A673 (cell line): ENCODE measurements at regions not wholly inside any gene's neighbourhood (a gene's known extent, or its start where the extent isn't known, plus 50 kb on each side); places are given as distances from the start of the nearest gene placed in this dataset.

ENCODE experiments used
- BruUV-seq: library from RNA; stranded (reverse); fragments of 400-500 nt; replicated peaks from 2 replicates; lab custom pipeline; 2021; lab: Mats Ljungman, UMichigan
- CTCF ChIA-PET: fragments of 300-600 bp; sonication (Branson Sonifier 250); formaldehyde crosslinking; loops from one replicate; lab custom pipeline; 2022; ENCODE audit warnings: antibody characterized with exemption; lab: Charles Lee
- POLR2A ChIA-PET: fragments of 300-600 bp; sonication (Branson Sonifier 250); formaldehyde crosslinking; loops from one replicate; lab custom pipeline; 2022; ENCODE audit warnings: antibody characterized with exemption; ENCODE audit not compliant: low non-redundant PET; lab: Charles Lee
- DNase-seq: peaks from one replicate; pipeline ENCODE4 v3.0.0-alpha.2; 2015; ENCODE audit warnings: low spot score
- H3K27ac ChIP-seq: fragments of 200-600 bp; sonication (generic); 2 replicates; pipeline ENCODE4 v1.5.1; 2016; ENCODE audit warnings: mixed run types, low read depth, mild to moderate bottlenecking, mixed read lengths, antibody characterized with exemption, low read length; ENCODE audit not compliant: poor library complexity, severe bottlenecking
- H3K27me3 ChIP-seq: fragments of 200-600 bp; sonication (generic); replicated peaks from 2 replicates; pipeline ENCODE4 v1.6.1; 2017; ENCODE audit warnings: mixed run types, low read depth, mild to moderate bottlenecking, mixed read lengths, antibody characterized with exemption, low read length; ENCODE audit not compliant: insufficient read depth, poor library complexity
- H3K36me3 ChIP-seq: fragments of 200-600 bp; sonication (generic); 2 replicates; pipeline ENCODE4 v1.6.1; 2016; ENCODE audit warnings: mixed run types, mild to moderate bottlenecking, mixed read lengths, antibody characterized with exemption, low read length; ENCODE audit not compliant: insufficient read depth, poor library complexity, severe bottlenecking
- H3K4me1 ChIP-seq: fragments of 200-600 bp; sonication (generic); 2 replicates; pipeline ENCODE4 v1.6.1; 2017; ENCODE audit warnings: mixed run types, mild to moderate bottlenecking, mixed read lengths, antibody characterized with exemption, low read length; ENCODE audit not compliant: insufficient read depth, poor library complexity, severe bottlenecking
- H3K4me3 ChIP-seq: fragments of 200-600 bp; sonication (generic); 2 replicates; pipeline ENCODE4 v1.5.1; 2016; ENCODE audit warnings: low read depth, mixed run types, mild to moderate bottlenecking, mixed read lengths, low read length; ENCODE audit not compliant: poor library complexity, severe bottlenecking
- H3K9me3 ChIP-seq: fragments of 200-600 bp; sonication (generic); 2 replicates; pipeline ENCODE4 v1.6.1; 2016; ENCODE audit warnings: mixed run types, low read depth, mild to moderate bottlenecking, mixed read lengths, antibody characterized with exemption, low read length; ENCODE audit not compliant: poor library complexity, severe bottlenecking
- CTCF ChIP-seq: fragments of 300-800, 200-600 bp; sonication (generic); conservative IDR thresholded peaks from 2 replicates; pipeline ENCODE4 v1.5.1; 2017; ENCODE audit warnings: low read depth, mild to moderate bottlenecking, antibody characterized with exemption, low read length, moderate library complexity, mixed read lengths
- EZH2 ChIP-seq: fragments of 200-600 bp; sonication (generic); IDR thresholded peaks from 2 replicates; pipeline ENCODE4 v1.6.1; 2017; ENCODE audit warnings: borderline replicate concordance, low read depth, mild to moderate bottlenecking, mixed read lengths, antibody characterized with exemption, low read length; ENCODE audit not compliant: poor library complexity, severe bottlenecking
- intact Hi-C: fragments of 100-400 bp; cut with micrococcal nuclease; formaldehyde crosslinking; loops from one replicate; pipeline ENCODE4 v1.10.0; 2022; ENCODE audit not compliant: unreplicated experiment

- BruUV-seq, result no TSS peak
- POLR2A ChIA-PET, result no interaction called here
These were observed 215.3 kb upstream of the AR start for GRCh38 chrX:67328476-67328875.

GRCh38 chrX:67334323-67334722 lies 209.5 kb upstream of the AR start:
- H3K9me3 ChIP-seq, result peaks cover 7% of the 10 kb centered on the region
- BruUV-seq, result no TSS peak
- H3K27me3 ChIP-seq, result no peaks in the 10 kb centered on the region
- H3K4me1 ChIP-seq, result no peaks in the 10 kb centered on the region
- no peak for DNase-seq
- CTCF ChIA-PET, result no interaction called here
- no peaks in the 10 kb centered on the region for H3K36me3 ChIP-seq
- intact Hi-C loops, result no loop called here
- no peak overlapping the region for H3K4me3 ChIP-seq
- POLR2A ChIA-PET, result no interaction called here
- TF ChIP-seq EZH2 (no peak), CTCF (no peak)
- no peak overlapping the region for H3K27ac ChIP-seq

More at GRCh38 chrX:67328476-67328875, 215.3 kb upstream of the AR start:
- Histone ChIP-seq H3K4me1 (no peaks in the 10 kb centered on the region), H3K9me3 (peaks cover 7% of the 10 kb centered on the region), H3K36me3 (no peaks in the 10 kb centered on the region), H3K27me3 (no peaks in the 10 kb centered on the region), H3K4me3 (no peak overlapping the region), H3K27ac (no peak overlapping the region)
- intact Hi-C loops, result no loop called here
- DNase-seq, result no peak
- CTCF ChIA-PET, result no interaction called here
- no peak for TF ChIP-seq CTCF
- TF ChIP-seq EZH2, result no peak

GRCh38 chrX:67338262-67338661 lies 205.6 kb upstream of the AR start:
- BruUV-seq, result no TSS peak
- Histone ChIP-seq H3K4me1 (no peaks in the 10 kb centered on the region), H3K4me3 (no peak overlapping the region), H3K9me3 (peaks cover 5% of the 10 kb centered on the region), H3K36me3 (no peaks in the 10 kb centered on the region), H3K27me3 (no peaks in the 10 kb centered on the region), H3K27ac (no peak overlapping the region)
- DNase-seq, result no peak
- intact Hi-C loops, result no loop called here
- POLR2A ChIA-PET, result no interaction called here
- CTCF ChIA-PET, result no interaction called here
- TF ChIP-seq EZH2 (no peak), CTCF (no peak)
